GM12878 (cell line): ENCODE measurements at regions not wholly inside any gene's neighbourhood (a gene's known extent, or its start where the extent isn't known, plus 50 kb on each side); places are given as distances from the start of the nearest gene placed in this dataset.

Source experiments
- ATAC-seq: fragments of 200-7000 bp; cut with Tn5 transposase; 3 replicates; pipeline ENCODE4 v1.9.1; 2020; ENCODE audit warnings: mild to moderate bottlenecking, moderate library complexity
- BruUV-seq: library from RNA; stranded (reverse); fragments of 400-500 nt; replicated peaks from 2 replicates; lab custom pipeline; 2021; lab: Mats Ljungman, UMichigan
- CTCF ChIA-PET: fragments of 300-600 bp; sonication (Branson Sonifier 250); formaldehyde crosslinking; extraction: SDS; loops from one replicate; lab custom pipeline; 2021; ENCODE audit warnings: inconsistent platforms; lab: Yijun Ruan, JAX
- POLR2A ChIA-PET: fragments of 350-600 bp; formaldehyde crosslinking; extraction: SDS; loops from one replicate; lab custom pipeline; 2021; ENCODE audit warnings: inconsistent platforms; lab: Charles Lee
- RAD21 ChIA-PET: fragments of 300-600 bp; sonication (Branson Sonifier 250); formaldehyde crosslinking; loops from one replicate; lab custom pipeline; 2023; ENCODE audit warnings: antibody characterized with exemption; ENCODE audit not compliant: unreplicated experiment; lab: Charles Lee
- SMC1A ChIA-PET: fragments of 300-600 bp; sonication (Branson Sonifier 250); formaldehyde crosslinking; loops from one replicate; lab custom pipeline; 2023; ENCODE audit not compliant: unreplicated experiment, uncharacterized antibody; lab: Charles Lee
- DNase-seq: peaks from one replicate; pipeline ENCODE4 v3.0.0-alpha.2; 2011; ENCODE audit warnings: low read depth, low spot score
- FAIRE-seq: peaks from 3 replicates; lab custom pipeline; 2011; peaks lifted over from hg19 to GRCh38; lab: Jason Lieb, UNC
- H2AFZ ChIP-seq: 2 replicates; pipeline ENCODE4 v1.6.0; 2011; ENCODE audit warnings: low read depth, low read length, control low read depth; ENCODE audit not compliant: control insufficient read depth
- H3K27ac ChIP-seq: 2 replicates; pipeline ENCODE4 v1.5.1; 2011; ENCODE audit warnings: control low read depth; ENCODE audit not compliant: control insufficient read depth, insufficient read depth
- H3K27me3 ChIP-seq, 2 experiments: replicated peaks in 1 of 2; 2 replicates each; pipeline versions ENCODE4 v1.6.0 to v1.6.1; 2011; ENCODE audit warnings: low read length in 1 of 2; ENCODE audit not compliant: control insufficient read depth in 2 of 2, insufficient read depth in 2 of 2
- H3K36me3 ChIP-seq, 2 experiments: 2 replicates each; pipeline ENCODE4 v1.5.1; 2011; ENCODE audit warnings: low read length in 1 of 2; ENCODE audit not compliant: control insufficient read depth in 2 of 2, insufficient read depth in 2 of 2
- H3K4me1 ChIP-seq: 2 replicates; pipeline ENCODE4 v1.6.1; 2011; ENCODE audit warnings: mild to moderate bottlenecking, low read length, moderate library complexity, mixed read lengths; ENCODE audit not compliant: control insufficient read depth, insufficient read depth
- H3K4me2 ChIP-seq: 2 replicates; pipeline ENCODE4 v1.6.0; 2011; ENCODE audit warnings: control low read depth; ENCODE audit not compliant: control insufficient read depth, insufficient read depth
- H3K4me3 ChIP-seq: fragments of 200-600 bp; sonication (generic); 2 replicates; pipeline ENCODE4 v1.5.1; 2016
- H3K79me2 ChIP-seq: 2 replicates; pipeline ENCODE4 v1.6.0; 2011; ENCODE audit warnings: low read length; ENCODE audit not compliant: control insufficient read depth, insufficient read depth
- H3K9ac ChIP-seq: 2 replicates; pipeline ENCODE4 v1.8.0; 2011; ENCODE audit warnings: low read length, control low read depth, mixed read lengths; ENCODE audit not compliant: control insufficient read depth, insufficient read depth
- H3K9me3 ChIP-seq: replicated peaks from 3 replicates; pipeline ENCODE4 v1.5.1; 2011; ENCODE audit warnings: mild to moderate bottlenecking, low read length; ENCODE audit not compliant: control insufficient read depth, insufficient read depth
- H4K20me1 ChIP-seq: 2 replicates; pipeline ENCODE4 v1.6.0; 2011; ENCODE audit not compliant: control insufficient read depth, insufficient read depth
- ETV6 ChIP-seq, 2 experiments: fragments of 450-650 bp in 1 of 2; IDR thresholded peaks in 1 of 2; conservative IDR thresholded peaks in 1 of 2; 2 replicates each; pipeline ENCODE4 v1.6.1; 2014; ENCODE audit warnings: antibody characterized with exemption in 1 of 2, borderline replicate concordance in 1 of 2, low read depth in 1 of 2, mild to moderate bottlenecking in 1 of 2, moderate library complexity in 1 of 2
- JUNB ChIP-seq: IDR thresholded peaks from 2 replicates; pipeline ENCODE4 v1.6.1; 2016; ENCODE audit warnings: antibody characterized with exemption, mild to moderate bottlenecking
- MYC ChIP-seq: IDR thresholded peaks from 2 replicates; pipeline ENCODE4 v1.6.1; 2011; ENCODE audit warnings: mild to moderate bottlenecking, low read length, moderate library complexity, inconsistent platforms; ENCODE audit not compliant: insufficient read depth, insufficient replicate concordance, insufficient read length, severe bottlenecking
- NBN ChIP-seq: fragments of 450-650 bp; IDR thresholded peaks from 2 replicates; pipeline ENCODE4 v1.6.1; 2016
- RAD21 ChIP-seq: IDR thresholded peaks from 2 replicates; pipeline ENCODE4 v1.6.1; 2011; ENCODE audit warnings: mild to moderate bottlenecking, low read depth, low read length, moderate library complexity; ENCODE audit not compliant: insufficient read depth
- SMC3 ChIP-seq: IDR thresholded peaks from 2 replicates; pipeline ENCODE4 v1.6.1; 2011; ENCODE audit warnings: low read length, improper control_type of control experiment, borderline replicate concordance
- TCF7 ChIP-seq: IDR thresholded peaks from 2 replicates; pipeline ENCODE4 v1.6.1; 2014; ENCODE audit warnings: antibody characterized with exemption, borderline replicate concordance
- ZNF274 ChIP-seq: IDR thresholded peaks from one replicate; pipeline ENCODE4 v1.8.0; 2011; ENCODE audit not compliant: insufficient read length, insufficient read depth
- ZZZ3 ChIP-seq: IDR thresholded peaks from 2 replicates; pipeline ENCODE4 v1.6.1; 2011; ENCODE audit warnings: low read depth; ENCODE audit not compliant: control insufficient read depth, insufficient read length
- WGBS: methylation state at CpG from one replicate; pipeline ENCODE4 v1.1.6; 2016; ENCODE audit warnings: low lambda C conversion rate; ENCODE audit not compliant: insufficient replicate concordance, insufficient coverage; ENCODE audit errors: missing lambda C conversion rate; 5-methylcytosine and 5-hydroxymethylcytosine counted together
- in situ Hi-C: fragments of 300-500 bp; cut with MboI; formaldehyde crosslinking; loops from 9 replicates; pipeline ENCODE4 v1.14.3; 2018; ENCODE audit warnings: mixed read lengths
- intact Hi-C: fragments of 100-400 bp; cut with micrococcal nuclease; formaldehyde crosslinking; loops from one replicate; pipeline ENCODE4 v1.14.2; 2022; ENCODE audit not compliant: unreplicated experiment
- TF ChIP-seq, protein P1 (sequence below): IDR thresholded peaks from 2 replicates; pipeline ENCODE4 v1.6.1; 2011; ENCODE audit warnings: borderline replicate concordance, low read depth, mild to moderate bottlenecking, moderate library complexity, low read length; ENCODE audit not compliant: insufficient read depth, poor library complexity, severe bottlenecking

DNA sequence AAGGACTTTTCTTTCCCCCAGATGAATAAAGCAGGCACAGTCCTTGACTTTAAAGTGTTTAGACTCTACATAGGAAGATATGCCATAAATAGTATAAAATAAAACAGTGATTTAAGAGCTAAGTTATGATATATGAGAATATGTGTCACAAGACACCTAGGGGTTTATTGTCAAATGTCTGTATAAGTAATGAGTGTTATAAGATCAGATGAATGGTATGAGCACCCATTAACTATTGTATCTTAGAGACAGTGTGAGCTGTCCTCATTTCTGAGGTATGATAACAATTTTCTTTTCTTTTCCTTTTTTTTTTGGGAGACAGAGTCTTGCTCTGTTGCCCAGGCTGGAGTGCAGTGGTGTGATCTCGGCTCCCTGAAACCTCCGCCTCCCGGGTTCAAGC lies 365.3 kb downstream of the RND3 start:
- ChIA-PET RAD21 (no interaction called here), SMC1A (no interaction called here), POLR2A (interaction anchor here (0.6 kb wide), 1 partner anchor 415 kb away, joined by 3 read pairs; no protein-coding TSS in a partner anchor), CTCF (no interaction called here)
- DNase-seq (no peak), ATAC-seq (no peak), FAIRE-seq (no peak)
- Histone ChIP-seq H3K4me2 (no peak overlapping the region), H3K9me3 (no peaks in the 10 kb centered on the region), H3K4me1 (no peaks in the 10 kb centered on the region; the same call in 1 of the 2 replicates), H3K27ac (no peak overlapping the region), H2AFZ (no peak overlapping the region), H3K27me3 (peaks cover 0 to 1% of the 10 kb centered on the region in 2 experiments; a peak in 1 of 4 replicates), H3K9ac (no peak overlapping the region), H3K4me3 (no peak overlapping the region), H4K20me1 (no peaks in the 10 kb centered on the region), H3K79me2 (no peaks in the 10 kb centered on the region), H3K36me3 (no peaks in the 10 kb centered on the region)
- in situ Hi-C loops: no loop called here
- WGBS: 0% methylated on average over 3 of the region's 3 CpGs
- intact Hi-C loops: no loop called here
- BruUV-seq: no TSS peak
- TF ChIP-seq TCF7: no peak
- no peak for TF ChIP-seq MYC
- TF ChIP-seq JUNB: no peak
- TF ChIP-seq, protein P1, sequence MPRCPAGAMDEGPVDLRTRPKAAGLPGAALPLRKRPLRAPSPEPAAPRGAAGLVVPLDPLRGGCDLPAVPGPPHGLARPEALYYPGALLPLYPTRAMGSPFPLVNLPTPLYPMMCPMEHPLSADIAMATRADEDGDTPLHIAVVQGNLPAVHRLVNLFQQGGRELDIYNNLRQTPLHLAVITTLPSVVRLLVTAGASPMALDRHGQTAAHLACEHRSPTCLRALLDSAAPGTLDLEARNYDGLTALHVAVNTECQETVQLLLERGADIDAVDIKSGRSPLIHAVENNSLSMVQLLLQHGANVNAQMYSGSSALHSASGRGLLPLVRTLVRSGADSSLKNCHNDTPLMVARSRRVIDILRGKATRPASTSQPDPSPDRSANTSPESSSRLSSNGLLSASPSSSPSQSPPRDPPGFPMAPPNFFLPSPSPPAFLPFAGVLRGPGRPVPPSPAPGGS: no peak
- no peak for TF ChIP-seq ZNF274
- TF ChIP-seq ZZZ3: no peak
- no peak for TF ChIP-seq ETV6 (conservative IDR thresholded peaks at IDR 0.05 in 1 of 2, IDR thresholded peaks at IDR 0.05 in 1 of 2; ENCODE audit: borderline replicate concordance in 1 of 2, low read depth in 1 of 2)
- no peak for TF ChIP-seq RAD21
- TF ChIP-seq SMC3: no peak
- no peak for TF ChIP-seq NBN
